Activated CD8-positive, alpha-beta memory T cell treated with anti-CD3 and anti-CD28 coated beads, Interleukin-2, amount 50 U/mL, for 1 hour (primary cell): ENCODE measurements at regions not wholly inside any gene's neighbourhood (a gene's known extent, or its start where the extent isn't known, plus 50 kb on each side); places are given as distances from the start of the nearest gene placed in this dataset.
"Not testable (repeated sequence)": the region's sequence is repeated elsewhere in the genome, so short reads cannot be mapped to it uniquely, and the experiment has no call there.

Source experiments
- DNase-seq: peaks from one replicate; pipeline ENCODE4 v3.0.0-alpha.2; 2020; ENCODE audit errors: extremely low read depth

DNA sequence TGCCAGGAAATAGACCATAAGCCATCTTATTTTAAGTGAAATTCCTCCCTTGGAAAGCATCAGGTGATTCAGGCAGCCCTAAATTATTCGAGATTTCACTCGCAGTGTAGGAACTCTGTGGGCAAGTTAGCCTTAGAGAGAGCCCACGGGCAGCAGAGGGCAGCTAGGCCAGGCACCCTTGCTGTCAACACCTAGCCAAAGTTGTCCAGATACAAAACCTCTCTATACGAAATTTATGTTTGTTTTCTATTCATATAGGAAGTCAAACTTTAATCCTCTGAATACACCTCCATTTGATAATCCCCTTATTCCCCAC is 1043.5 kb downstream of the GATA3 start:
- DNase-seq: no peak

DNA sequence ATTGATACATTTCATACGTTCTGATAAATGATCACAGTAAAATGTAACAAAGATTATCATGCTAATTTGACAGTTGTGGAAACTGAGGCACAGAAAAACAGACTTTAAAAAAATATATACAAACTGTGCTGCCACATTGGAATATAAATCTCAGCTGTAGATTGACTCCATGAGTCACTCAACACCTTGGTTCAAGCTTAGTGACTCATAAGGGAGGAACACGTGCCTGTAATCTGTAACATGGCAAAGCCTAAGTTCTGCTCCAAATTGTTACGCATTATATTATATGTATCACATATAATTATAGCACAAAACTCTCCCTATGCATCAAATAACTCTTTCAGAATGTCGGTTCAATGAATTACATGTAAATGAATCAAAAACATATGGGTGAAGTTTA is 1047.5 kb downstream of the GATA3 start:
- no peak for DNase-seq

DNA sequence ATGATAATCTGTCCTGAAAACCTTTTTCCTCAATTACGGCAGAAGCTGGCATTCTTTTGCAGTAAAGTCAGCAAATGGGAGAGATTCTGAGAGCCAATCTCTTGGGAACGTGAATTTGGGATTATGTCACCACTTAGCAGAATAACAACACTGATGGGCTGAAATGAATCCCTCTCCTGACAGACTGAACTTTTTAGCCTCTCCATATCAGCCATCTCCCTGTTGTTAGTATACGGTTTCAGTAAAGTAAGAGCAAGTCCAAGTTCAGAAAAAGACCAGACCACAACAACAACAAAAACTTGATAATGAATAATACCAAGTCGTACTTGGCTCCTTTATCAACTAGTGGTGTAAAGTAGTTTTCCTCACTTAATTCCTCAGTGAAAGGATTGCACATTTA is 1048.8 kb downstream of the GATA3 start:
- DNase-seq: no peak

DNA sequence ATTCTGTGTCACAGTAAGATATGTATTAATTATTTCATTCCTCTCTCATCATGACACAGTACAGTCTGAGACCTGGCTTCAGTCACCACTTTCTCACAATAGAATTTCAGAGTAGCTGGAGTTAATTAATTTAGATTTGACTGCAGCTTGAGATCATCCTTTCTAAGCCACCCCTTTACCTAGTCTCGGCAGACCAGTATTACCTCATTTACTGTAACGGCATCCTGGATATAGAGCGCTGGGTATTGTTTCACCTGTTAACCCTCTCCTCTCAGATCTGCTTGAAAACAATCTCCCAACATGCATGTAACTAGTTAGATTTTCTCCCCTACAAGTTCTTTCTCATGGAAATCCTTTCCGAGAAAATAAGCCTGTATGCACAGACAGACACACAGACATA is 1057.5 kb downstream of the GATA3 start:
- DNase-seq: no peak

DNA sequence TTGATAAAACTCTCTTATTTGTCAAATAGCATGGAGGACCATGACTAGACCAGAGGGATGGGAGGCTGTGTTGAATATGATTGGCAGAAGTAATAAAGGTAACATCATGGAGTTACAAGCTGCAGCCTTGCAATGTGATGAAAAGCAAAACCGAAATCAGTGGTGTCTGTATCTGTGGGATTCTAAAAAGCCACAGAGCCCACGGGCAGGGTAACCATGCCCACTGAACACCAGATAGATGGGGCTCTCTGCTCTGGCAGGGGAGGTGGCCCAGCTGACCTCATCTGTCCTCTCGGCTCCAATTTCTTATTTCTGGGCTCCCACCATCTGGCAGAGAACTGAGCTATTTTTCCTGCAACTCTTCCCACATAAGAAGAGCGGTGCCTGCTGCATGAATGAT is 1072.2 kb downstream of the GATA3 start:
- DNase-seq: no peak

DNA sequence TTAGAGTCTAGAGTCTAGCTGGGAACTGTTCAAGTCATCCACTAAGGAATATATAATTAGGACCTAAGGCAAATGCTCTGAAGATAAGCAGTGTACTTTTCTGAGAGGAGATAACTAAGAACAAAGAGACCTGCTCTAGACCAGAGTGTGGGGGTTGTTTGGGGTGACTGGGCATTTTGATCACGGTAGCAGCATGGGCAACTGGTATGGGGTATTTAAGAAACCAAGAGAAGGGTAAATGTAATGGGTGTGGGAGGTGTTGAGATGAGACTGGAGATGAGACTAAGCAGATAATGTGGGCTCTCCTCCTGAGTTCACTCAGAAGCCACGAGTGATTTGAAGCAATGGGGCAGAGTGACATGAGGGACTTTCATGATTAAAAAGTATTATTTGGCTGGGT is 1082.9 kb downstream of the GATA3 start:
- DNase-seq: no peak

DNA sequence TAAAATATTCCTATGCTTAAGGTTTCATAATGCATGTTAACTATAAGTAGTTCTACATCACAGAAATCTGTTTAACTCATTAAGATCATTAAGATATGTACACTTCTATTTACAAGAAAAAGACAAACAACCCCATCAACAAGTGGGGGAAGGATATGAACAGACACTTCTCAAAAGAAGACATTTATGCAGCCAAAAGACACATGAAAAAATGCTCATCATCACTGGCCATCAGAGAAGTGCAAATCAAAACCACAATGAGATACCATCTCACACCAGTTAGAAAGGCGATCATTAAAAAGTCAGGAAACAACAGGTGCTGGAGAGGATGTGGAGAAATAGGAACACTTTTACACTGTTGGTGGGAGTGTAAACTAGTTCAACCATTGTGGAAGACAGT is 1084.3 kb downstream of the GATA3 start:
- not testable (repeated sequence) for DNase-seq

DNA sequence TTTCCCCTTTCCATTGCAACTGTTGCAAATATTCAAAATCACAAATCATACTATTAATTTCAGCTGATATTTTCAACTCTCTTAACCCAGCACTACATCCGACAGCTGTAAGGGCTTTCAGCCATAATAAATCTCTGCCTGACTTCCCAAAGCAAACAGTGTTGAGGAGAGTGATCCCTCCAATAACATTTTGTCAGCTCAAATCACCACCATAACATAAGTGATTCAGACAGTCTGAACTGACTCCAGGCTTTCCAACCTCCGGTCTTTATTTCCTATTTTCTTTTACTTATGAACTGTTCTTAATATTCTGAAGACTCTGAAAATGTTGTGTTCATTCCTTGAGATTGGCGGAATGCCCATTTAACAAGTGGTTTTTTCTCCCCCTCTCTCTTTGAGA is 1085.9 kb downstream of the GATA3 start:
- no peak for DNase-seq

DNA sequence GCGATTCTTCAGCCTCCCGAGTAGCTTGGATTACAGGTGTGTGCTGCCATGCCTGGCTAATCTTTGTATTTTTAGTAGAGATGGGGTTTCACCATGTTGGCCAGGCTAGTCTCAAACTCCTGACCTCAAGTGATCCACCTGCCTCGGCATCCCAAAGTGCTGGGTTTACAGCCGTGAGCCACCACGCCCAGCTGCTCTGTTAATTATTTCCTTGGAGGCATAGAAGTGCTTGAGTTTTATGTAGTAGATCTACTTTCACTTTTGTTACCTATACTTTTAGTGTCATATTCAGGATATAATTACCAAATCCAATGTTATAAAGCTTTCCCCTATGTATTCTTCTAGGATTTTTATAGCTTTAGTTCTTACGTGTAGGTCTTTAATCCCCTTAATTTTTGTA is 1093.0 kb downstream of the GATA3 start:
- no peak for DNase-seq

DNA sequence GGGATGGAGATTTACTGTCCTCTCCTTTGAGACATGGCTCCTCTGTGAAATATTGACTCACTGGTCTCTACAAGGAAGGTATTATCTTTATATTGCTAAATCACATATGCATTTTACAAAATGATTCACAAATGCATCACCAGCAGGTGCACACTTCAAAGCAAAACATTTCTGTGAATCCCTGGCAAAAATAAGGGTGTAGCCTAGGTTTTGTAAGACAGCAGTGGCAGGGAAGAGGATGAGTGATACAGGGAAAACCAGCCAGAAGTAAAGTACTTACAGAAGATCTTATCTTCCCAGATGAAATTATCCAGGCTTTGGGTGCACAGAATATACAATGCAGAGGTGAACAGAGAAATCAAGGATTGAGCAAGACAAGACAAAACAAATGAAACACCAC is 1094.6 kb downstream of the GATA3 start:
- DNase-seq: no peak

DNA sequence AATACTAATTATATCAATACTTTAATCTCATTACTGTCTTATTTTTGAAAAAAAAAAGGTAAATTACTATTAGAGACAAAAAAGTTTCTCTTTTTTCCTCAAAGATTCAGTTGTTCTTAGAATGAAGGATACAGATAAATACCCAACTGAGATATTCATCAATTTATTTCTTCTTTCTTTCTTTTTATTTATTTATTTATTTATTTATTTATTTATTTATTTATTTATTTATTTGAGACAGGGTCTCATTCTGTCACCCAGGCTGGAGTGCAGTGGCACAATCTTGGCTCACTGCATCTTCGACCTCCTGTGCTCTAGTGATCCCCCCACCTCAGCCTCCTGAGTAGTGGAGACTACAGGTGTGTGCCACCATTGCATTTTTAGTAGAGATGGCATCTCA is 1098.6 kb downstream of the GATA3 start:
- DNase-seq: not testable (repeated sequence)

DNA sequence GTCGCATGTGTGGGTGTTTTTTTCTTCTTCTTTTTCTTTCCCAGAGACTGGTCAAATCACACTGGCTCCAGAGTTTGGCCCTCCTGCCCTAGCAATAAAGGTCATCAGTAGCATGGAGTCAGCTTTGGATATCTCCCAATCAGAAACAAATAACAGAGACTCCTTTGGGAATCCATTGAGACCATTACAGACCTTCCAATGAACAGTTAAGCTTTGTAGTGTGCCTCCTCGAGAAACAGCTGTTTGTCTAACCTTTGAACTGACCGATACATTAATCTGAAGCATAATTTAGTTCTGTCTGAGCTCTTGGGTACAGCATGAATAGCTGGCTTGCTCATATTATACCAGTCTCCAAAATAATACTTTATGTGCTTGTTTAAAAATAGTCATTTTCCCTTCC is 1103.2 kb downstream of the GATA3 start:
- DNase-seq: no peak

DNA sequence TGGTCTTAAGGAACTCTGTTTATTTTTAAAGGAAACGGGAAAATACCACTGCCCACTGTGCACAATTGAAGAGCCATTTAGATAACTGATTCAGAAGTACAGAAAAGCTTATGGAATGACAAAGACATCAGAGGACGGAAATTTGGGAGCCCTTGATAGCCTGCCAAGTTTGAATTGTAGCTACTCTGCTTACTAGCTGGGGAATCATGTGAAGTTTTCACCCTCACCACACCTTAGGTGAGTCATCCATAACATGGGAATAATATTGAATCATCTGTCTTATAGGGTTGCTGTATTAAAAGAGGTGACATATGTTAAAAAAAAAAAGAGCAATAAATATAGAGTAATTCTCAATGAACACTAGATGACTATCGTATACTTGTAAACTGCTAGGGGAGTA is 1104.2 kb downstream of the GATA3 start:
- no peak for DNase-seq

DNA sequence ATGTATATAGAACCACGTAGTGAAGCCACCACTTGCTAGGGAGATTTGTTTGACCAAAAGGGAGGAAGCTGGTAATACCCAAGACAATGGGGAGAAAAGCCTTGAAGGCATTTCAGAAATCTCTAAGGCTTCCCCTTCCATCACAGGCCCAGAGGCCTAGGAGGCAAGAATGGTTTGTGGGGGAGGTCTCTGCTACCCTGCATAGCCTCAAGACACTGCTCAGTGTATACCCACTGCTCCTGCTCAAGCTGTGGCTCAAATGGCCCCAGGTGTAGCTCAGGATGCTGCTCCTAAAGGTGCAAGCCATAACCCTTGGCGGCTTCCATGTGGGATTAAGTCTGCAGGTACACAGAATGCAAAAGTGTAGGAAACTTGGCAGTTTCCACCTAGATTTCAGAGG is 1105.8 kb downstream of the GATA3 start:
- no peak for DNase-seq

DNA sequence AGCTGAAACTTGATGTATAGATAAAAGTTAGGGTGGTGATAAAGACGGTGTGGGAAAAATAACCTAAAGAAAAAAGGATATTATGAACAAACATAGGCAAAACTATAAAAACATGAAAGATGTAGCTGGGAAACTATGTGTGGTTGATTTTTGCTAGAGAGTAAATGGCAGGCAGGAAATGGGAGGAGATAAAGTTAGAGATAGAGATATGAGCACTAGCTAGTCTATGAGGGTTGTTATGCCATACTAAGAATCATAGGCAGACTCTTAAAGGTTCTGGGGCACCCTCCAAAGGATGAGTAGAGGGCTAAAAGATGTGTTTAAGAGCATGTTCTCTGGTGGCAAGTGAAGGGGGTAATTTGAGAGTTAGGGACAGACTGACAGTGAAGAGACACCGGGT is 1109.2 kb downstream of the GATA3 start:
- DNase-seq: no peak

DNA sequence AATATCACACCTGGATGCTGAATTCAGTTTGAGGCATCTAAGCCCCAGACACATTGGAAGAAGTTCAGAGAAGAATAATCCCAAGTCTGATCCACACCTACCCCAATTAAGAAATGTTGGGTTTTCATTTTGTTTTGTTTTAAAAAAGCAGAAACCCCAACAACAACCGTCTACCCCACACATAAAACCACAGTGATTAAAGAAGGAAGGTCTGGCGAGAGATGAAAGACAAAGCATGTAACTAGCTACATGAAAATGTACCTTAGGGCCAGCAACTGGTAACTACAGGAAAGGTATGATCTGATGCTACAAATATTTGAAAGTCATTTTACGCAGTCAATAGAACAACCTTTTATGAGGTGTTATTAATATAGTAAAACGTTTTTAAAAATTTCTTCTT is 1112.3 kb downstream of the GATA3 start:
- DNase-seq: no peak

DNA sequence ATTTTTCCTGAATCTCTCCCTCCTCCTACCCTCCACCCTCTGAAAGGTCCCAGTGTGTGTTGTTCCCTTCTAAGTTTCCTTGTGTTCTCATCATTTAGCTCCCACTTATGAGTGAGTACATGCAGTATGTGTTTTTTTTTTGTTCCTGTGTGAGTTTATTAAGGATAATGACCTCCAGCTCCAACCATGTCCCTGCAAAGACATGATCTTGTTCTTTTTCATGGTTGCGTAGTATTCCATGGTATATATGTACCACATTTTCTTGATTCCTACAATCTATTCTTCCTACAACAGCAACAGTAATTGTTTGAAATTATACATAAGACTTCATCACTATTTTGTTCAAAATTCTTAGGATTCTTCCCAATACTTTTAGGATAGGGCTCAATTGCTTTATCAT is 1117.8 kb downstream of the GATA3 start:
- no peak for DNase-seq

DNA sequence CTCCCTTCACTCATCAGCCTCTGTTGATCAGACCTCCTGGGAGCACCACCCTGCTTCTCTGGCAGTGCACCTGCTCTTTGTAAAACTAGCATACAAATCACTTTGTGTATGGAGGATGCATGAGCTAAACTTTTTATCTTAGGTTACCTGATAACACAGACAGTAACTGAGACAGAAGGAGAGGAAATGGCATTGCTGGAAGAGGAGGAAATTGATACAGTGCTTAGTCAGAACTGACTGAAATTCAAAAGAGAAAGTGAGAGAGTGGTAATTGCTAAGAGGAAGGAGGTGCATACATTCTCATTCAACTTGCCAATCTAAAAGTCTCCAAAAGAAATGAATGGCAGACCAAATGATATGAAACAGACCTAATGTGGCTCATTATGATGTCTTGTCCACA is 1120.7 kb downstream of the GATA3 start:
- DNase-seq: no peak

DNA sequence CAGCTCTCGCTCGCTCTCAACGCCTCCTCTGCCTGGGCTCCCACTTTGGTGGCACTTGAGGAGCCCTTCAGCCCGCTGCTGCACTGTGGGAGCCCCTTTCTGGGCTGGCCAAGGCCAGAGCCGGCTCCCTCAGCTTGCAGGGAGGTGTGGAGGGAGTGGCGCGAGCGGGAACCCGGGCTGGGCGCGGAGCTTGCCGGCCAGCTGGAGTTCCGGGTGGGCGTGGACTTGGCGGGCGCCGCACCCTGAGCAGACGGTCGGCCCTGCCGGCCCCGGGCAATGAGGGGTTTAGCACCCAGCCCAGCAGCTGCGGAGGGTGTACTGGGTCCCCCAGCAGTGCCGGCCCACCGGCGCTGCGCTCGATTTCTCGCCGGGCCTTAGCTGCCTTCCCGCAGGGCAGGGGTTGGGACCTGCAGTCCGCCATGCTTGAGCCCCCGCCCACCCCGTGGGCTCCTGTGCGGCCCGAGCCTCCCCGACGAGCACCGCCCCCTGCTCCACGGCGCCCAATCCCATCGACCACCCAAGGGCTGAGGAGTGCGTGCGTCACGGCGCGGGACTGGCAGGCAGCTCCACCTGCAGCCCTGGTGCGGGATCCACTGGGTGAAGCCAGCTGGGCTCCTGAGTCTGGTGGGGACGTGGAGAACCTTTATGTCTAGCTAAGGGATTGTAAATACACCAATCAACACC is 1128.9 kb downstream of the GATA3 start:
- DNase-seq: not testable (repeated sequence)

DNA sequence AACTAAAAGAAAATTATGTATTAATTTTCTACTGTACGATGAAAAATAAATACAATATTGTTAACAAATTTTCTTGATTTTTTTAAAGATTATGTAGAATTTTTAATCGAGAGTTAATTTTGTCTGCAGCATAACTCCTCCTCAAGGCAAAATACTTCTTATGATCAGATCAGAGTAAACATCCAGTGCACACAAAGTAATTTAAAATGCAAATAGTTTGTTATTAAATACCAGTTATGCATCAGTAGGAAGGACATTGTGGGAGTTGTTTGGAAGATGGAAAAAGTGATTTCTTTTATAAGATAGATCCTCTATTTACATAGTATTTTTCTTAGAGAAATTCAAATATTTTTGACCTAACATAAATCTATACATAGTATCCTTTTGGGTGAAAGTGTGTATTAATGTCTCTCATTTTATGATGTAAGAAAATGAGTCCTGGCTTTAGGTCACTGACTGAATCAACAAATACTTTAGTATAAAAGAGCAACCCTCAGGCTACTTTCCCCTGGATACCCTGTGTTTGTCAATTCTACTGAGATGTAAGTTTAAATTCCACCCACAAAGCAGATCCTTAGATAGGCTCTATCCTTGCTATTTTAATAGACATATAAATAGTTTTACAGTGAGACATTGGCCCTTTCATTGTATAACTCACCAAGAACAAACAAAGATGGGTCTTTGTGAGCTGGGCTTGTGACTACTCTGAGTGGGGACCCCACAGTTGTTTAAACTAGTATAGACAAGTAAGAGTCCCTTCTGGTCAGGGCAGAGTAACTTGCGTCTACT is 1133.7 kb downstream of the GATA3 start:
- DNase-seq: no peak

DNA sequence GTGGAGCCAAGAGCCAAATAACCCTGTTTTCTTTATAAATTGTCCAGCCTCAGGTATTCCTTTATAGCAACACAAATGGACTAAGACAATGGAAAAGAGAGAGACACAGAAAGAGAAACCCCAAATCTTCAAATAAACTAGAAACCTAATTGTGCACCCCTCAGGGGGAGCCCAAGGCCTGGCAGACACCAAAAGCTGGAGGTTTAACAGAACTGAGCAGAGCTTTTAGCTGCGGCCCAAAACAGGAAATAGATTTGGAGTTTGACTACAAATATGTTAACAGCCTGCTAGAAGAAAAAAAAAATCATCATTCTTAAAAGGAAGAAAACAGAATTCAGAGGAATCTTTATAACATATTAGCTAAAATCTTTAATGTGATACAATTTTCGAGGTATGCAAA is 1135.0 kb downstream of the GATA3 start:
- DNase-seq: no peak

DNA sequence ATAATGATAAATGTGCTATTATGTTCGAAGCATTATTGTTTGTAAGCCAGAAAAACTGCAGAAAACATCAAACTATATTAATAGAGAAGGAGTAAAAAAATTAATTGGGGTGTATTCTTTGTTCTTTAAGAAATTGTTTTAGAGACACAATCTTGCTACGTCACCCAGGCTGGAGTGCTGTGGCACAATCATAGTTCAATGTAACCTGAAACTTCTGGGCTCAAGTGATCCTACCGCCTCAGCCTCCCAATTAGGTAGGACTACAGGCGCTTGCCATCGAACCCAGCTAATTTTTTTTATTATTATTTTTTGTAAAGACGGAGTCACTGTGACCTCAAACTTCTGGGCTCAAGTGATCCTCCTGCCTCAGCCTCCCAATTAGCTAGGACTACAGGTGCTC is 1138.6 kb downstream of the GATA3 start:
- DNase-seq: no peak

DNA sequence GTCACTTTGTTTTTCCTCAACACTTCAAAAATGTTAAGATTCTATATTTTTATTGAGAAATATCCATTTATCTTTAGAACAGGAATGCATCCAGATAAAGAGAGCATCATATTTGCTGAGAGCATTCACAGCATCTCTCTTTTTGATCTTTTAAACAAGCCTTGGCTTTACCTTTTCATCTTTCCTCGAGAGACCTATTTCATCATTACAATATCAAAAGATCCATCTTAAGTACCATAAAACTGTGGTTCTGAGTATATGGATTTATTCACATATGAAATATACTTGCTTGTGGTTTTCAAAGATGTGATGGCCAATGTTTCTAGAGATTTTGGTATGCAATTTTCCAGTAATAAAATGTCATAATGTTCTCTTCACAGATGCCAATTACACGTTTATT is 1140.9 kb downstream of the GATA3 start:
- no peak for DNase-seq

DNA sequence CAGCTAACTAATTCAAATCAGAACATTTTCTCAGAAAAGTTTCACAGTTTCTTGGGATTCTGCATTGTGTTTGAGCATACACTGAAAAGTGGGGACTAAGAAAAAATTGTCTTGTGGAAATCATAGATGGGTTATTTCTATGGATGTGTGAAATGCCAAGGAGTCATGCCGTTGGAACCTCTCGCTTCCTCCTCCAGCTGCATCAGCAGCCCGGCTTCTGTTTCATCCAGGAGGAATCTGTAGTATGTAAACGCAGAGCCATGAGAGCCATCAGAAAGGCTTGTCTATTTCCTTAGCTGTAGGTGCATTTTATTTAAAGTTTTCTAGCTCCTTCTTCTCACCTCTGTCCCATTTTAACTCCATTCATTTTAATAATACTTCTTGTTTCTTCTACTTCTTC is 1144.1 kb downstream of the GATA3 start:
- no peak for DNase-seq
